Tibial artery (tissue), 4 donors: ENCODE measurements at regions not wholly inside any gene's neighbourhood (a gene's known extent, or its start where the extent isn't known, plus 50 kb on each side); places are given as distances from the start of the nearest gene placed in this dataset.

ENCODE experiments used
- DNase-seq, 2 donors: peaks; one replicate each; pipeline ENCODE4 v3.0.0-alpha.2; 2019
- H3K27ac ChIP-seq, 2 donors: fragments of 200-600 bp; sonication (generic) in 1 of 2; 1 replicate in 1 of 2; 2 replicates in 1 of 2; pipeline ENCODE4 v1.5.1; 2018 to 2019; ENCODE audit warnings: mild to moderate bottlenecking in 1 of 2
- H3K27me3 ChIP-seq, 2 donors: fragments of 200-600 bp; sonication (generic) in 1 of 2; one replicate each; pipeline versions ENCODE4 v1.5.1 to v1.6.0; 2016 to 2019
- H3K36me3 ChIP-seq, 3 donors: fragments of 200-600 bp; sonication (generic) in 2 of 3; one replicate each; pipeline ENCODE4 v1.5.1; 2016 to 2019; ENCODE audit warnings: mild to moderate bottlenecking in 2 of 3
- H3K4me1 ChIP-seq, 4 donors: fragments of 200-600 bp; sonication (generic) in 2 of 4; 1 replicate in 3 of 4; 2 replicates in 1 of 4; pipeline ENCODE4 v1.5.1; 2016 to 2019
- H3K4me3 ChIP-seq, 2 donors: fragments of 200-600 bp; sonication (generic) in 1 of 2; 1 replicate in 1 of 2; 2 replicates in 1 of 2; pipeline ENCODE4 v1.5.1; 2018 to 2019; ENCODE audit warnings: mild to moderate bottlenecking in 2 of 2
- H3K9me3 ChIP-seq, 3 donors: fragments of 200-600 bp; sonication (generic) in 1 of 3; one replicate each; pipeline ENCODE4 v1.5.1; 2016 to 2019
- CTCF ChIP-seq, 2 experiments: fragments of 200-600 bp in 1 of 2; fragments of 450-650 bp in 1 of 2; IDR thresholded peaks; one replicate each; pipeline ENCODE4 v1.5.1; 2017 to 2019; ENCODE audit warnings: antibody characterized with exemption in 2 of 2, mild to moderate bottlenecking in 1 of 2, moderate library complexity in 1 of 2
- intact Hi-C: fragments of 100-400 bp; cut with DNase I; formaldehyde crosslinking; loops from one replicate; pipeline ENCODE4 v1.15.0; 2023; ENCODE audit warnings: low total_unique reads

- Histone ChIP-seq H3K27ac (no peak overlapping the region), H3K9me3 (no peaks in the 10 kb centered on the region), H3K4me1 (peaks cover 0 to 8% (median 2%) of the 10 kb centered on the region in 4 donors), H3K36me3 (no peaks in the 10 kb centered on the region), H3K4me3 (no peak overlapping the region), H3K27me3 (no peaks in the 10 kb centered on the region)
- intact Hi-C loops, result no loop called here
- no peak for TF ChIP-seq CTCF (IDR thresholded peaks at IDR 0.05)
- no peak for DNase-seq
Measured at GRCh38 chr1:239736479-239736878, 350.1 kb downstream of the CHRM3 start.

- DNase-seq, result no peak
- Histone ChIP-seq H3K27me3 (no peaks in the 10 kb centered on the region), H3K36me3 (no peaks in the 10 kb centered on the region), H3K4me1 (peaks cover 0 to 8% (median 2%) of the 10 kb centered on the region in 4 donors), H3K9me3 (no peaks in the 10 kb centered on the region), H3K27ac (no peak overlapping the region), H3K4me3 (no peak overlapping the region)
- intact Hi-C loops, result no loop called here
- no peak for TF ChIP-seq CTCF (IDR thresholded peaks at IDR 0.05)
Measured at GRCh38 chr1:239739375-239739774, 352.3 kb upstream of the FMN2 start.

GRCh38 chr1:239739919-239740318 lies 351.8 kb upstream of the FMN2 start:
- intact Hi-C loops, result no loop called here

GRCh38 chr1:239742416-239743109 lies 349.1 kb upstream of the FMN2 start:
- no peak overlapping the region for H3K27ac ChIP-seq
- no peaks in the 10 kb centered on the region for H3K9me3 ChIP-seq
- intact Hi-C loops, result no loop called here
- H3K4me1 ChIP-seq, result peaks cover 0 to 8% (median 2%) of the 10 kb centered on the region in 4 donors
- H3K36me3 ChIP-seq, result no peaks in the 10 kb centered on the region
- H3K27me3 ChIP-seq, result no peaks in the 10 kb centered on the region
- no peak for TF ChIP-seq CTCF (IDR thresholded peaks at IDR 0.05)
- DNase-seq, result no peak
- H3K4me3 ChIP-seq, result no peak overlapping the region

More at GRCh38 chr1:239739919-239740318, 351.8 kb upstream of the FMN2 start:
- H3K27ac ChIP-seq, result no peak overlapping the region
- no peaks in the 10 kb centered on the region for H3K9me3 ChIP-seq
- no peak overlapping the region for H3K4me3 ChIP-seq
- TF ChIP-seq CTCF (IDR thresholded peaks at IDR 0.05), result no peak
- no peaks in the 10 kb centered on the region for H3K27me3 ChIP-seq
- DNase-seq, result no peak
- H3K36me3 ChIP-seq, result no peaks in the 10 kb centered on the region
- peaks cover 0 to 8% (median 2%) of the 10 kb centered on the region in 4 donors for H3K4me1 ChIP-seq

- no peak for DNase-seq
- no peaks in the 10 kb centered on the region for H3K9me3 ChIP-seq
- no peaks in the 10 kb centered on the region for H3K4me1 ChIP-seq
- no peaks in the 10 kb centered on the region for H3K27me3 ChIP-seq
- intact Hi-C loops, result no loop called here
- no peak for TF ChIP-seq CTCF (IDR thresholded peaks at IDR 0.05)
- H3K4me3 ChIP-seq, result no peak overlapping the region
- no peak overlapping the region for H3K27ac ChIP-seq
- no peaks in the 10 kb centered on the region for H3K36me3 ChIP-seq
Measured at GRCh38 chr1:239744851-239745250, 346.8 kb upstream of the FMN2 start.
